Fibroblast of lung (primary cell): ENCODE measurements at regions not wholly inside any gene's neighbourhood (a gene's known extent, or its start where the extent isn't known, plus 50 kb on each side); places are given as distances from the start of the nearest gene placed in this dataset.

ENCODE experiments used
- DNase-seq, 2 donors: peaks; one replicate each; pipeline versions ENCODE4 v3.0.0 to v3.0.0-alpha.2; 2010; ENCODE audit warnings: low read depth in 2 of 2
- H2AFZ ChIP-seq: 2 replicates; pipeline ENCODE4 v1.5.1; 2012; ENCODE audit warnings: low read length, control low read depth, inconsistent platforms
- H3K27ac ChIP-seq: 2 replicates; pipeline ENCODE4 v1.5.1; 2011; ENCODE audit warnings: low read length, control low read depth; ENCODE audit not compliant: insufficient read depth
- H3K27me3 ChIP-seq: 2 replicates; pipeline ENCODE4 v1.5.1; 2011; ENCODE audit warnings: mild to moderate bottlenecking, low read length; ENCODE audit not compliant: control insufficient read depth, insufficient read depth
- H3K36me3 ChIP-seq: 2 replicates; pipeline ENCODE4 v1.5.1; 2011; ENCODE audit warnings: low read length; ENCODE audit not compliant: control insufficient read depth, insufficient read depth
- H3K4me1 ChIP-seq: 2 replicates; pipeline ENCODE4 v1.5.1; 2011; ENCODE audit warnings: low read length; ENCODE audit not compliant: control insufficient read depth, insufficient read depth; ENCODE audit errors: extremely low read depth
- H3K4me2 ChIP-seq: 2 replicates; pipeline ENCODE4 v1.5.1; 2011; ENCODE audit warnings: low read length, control low read depth; ENCODE audit not compliant: insufficient read depth; ENCODE audit errors: extremely low read depth
- H3K4me3 ChIP-seq, 4 experiments: fragments of 200-600 bp in 1 of 4; sonication (generic) in 1 of 4; replicated peaks in 1 of 4; 2 replicates each; pipeline ENCODE4 v1.5.1; 2011 to 2016; ENCODE audit warnings: low read length in 4 of 4, low read depth in 3 of 4, mild to moderate bottlenecking in 3 of 4, control low read depth in 2 of 4, inconsistent platforms in 1 of 4, mixed read lengths in 1 of 4; ENCODE audit not compliant: insufficient read depth in 1 of 4; ENCODE audit errors: control extremely low read depth in 1 of 4
- H3K79me2 ChIP-seq: 2 replicates; pipeline ENCODE4 v1.5.1; 2012; ENCODE audit warnings: mild to moderate bottlenecking, low read length, inconsistent platforms; ENCODE audit not compliant: control insufficient read depth, insufficient read depth
- H3K9ac ChIP-seq: 2 replicates; pipeline ENCODE4 v1.5.1; 2011; ENCODE audit warnings: mild to moderate bottlenecking, low read length, control low read depth; ENCODE audit not compliant: insufficient read depth
- H3K9me3 ChIP-seq: 2 replicates; pipeline ENCODE4 v1.5.1; 2012; ENCODE audit warnings: low read depth, low read length; ENCODE audit not compliant: control insufficient read depth, insufficient read depth
- H4K20me1 ChIP-seq: 2 replicates; pipeline ENCODE4 v1.5.1; 2011; ENCODE audit warnings: low read length; ENCODE audit not compliant: control insufficient read depth, insufficient read depth; ENCODE audit errors: extremely low read depth
- EZH2 ChIP-seq: IDR thresholded peaks from 2 replicates; pipeline ENCODE4 v1.5.1; 2012; ENCODE audit warnings: low read length, control low read depth, mild to moderate bottlenecking; ENCODE audit errors: missing control alignments
- TF ChIP-seq, protein P1 (sequence below), 2 donors: IDR thresholded peaks in 1 of 2; conservative IDR thresholded peaks in 1 of 2; 1 replicate in 1 of 2; 2 replicates in 1 of 2; pipeline ENCODE4 v1.5.1; 2011 to 2012; ENCODE audit warnings: low read length in 2 of 2, control low read depth in 1 of 2, inconsistent platforms in 1 of 2, low read depth in 1 of 2, mild to moderate bottlenecking in 1 of 2

- no peak overlapping the region for H3K9ac ChIP-seq
- no peak overlapping the region for H3K4me2 ChIP-seq
- no peaks in the 10 kb centered on the region for H4K20me1 ChIP-seq
- TF ChIP-seq, protein P1, sequence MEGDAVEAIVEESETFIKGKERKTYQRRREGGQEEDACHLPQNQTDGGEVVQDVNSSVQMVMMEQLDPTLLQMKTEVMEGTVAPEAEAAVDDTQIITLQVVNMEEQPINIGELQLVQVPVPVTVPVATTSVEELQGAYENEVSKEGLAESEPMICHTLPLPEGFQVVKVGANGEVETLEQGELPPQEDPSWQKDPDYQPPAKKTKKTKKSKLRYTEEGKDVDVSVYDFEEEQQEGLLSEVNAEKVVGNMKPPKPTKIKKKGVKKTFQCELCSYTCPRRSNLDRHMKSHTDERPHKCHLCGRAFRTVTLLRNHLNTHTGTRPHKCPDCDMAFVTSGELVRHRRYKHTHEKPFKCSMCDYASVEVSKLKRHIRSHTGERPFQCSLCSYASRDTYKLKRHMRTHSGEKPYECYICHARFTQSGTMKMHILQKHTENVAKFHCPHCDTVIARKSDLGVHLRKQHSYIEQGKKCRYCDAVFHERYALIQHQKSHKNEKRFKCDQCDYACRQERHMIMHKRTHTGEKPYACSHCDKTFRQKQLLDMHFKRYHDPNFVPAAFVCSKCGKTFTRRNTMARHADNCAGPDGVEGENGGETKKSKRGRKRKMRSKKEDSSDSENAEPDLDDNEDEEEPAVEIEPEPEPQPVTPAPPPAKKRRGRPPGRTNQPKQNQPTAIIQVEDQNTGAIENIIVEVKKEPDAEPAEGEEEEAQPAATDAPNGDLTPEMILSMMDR (conservative IDR thresholded peaks at IDR 0.05 in 1 of 2, IDR thresholded peaks at IDR 0.05 in 1 of 2; ENCODE audit: low read depth in 1 of 2, low read length in 2 of 2): no peak
- no peak for TF ChIP-seq EZH2
- DNase-seq: no peak
- no peak overlapping the region for H3K27ac ChIP-seq
- no peaks in the 10 kb centered on the region for H3K4me1 ChIP-seq
- H3K4me3 ChIP-seq: no peak overlapping the region
- no peaks in the 10 kb centered on the region for H3K9me3 ChIP-seq
- H3K79me2 ChIP-seq: no peaks in the 10 kb centered on the region
- no peaks in the 10 kb centered on the region for H3K27me3 ChIP-seq
- H3K36me3 ChIP-seq: no peaks in the 10 kb centered on the region
- H2AFZ ChIP-seq: no peak overlapping the region
Observed at GRCh38 chr6:141403103-141403502, 729.6 kb upstream of the GJE1 start.

DNA sequence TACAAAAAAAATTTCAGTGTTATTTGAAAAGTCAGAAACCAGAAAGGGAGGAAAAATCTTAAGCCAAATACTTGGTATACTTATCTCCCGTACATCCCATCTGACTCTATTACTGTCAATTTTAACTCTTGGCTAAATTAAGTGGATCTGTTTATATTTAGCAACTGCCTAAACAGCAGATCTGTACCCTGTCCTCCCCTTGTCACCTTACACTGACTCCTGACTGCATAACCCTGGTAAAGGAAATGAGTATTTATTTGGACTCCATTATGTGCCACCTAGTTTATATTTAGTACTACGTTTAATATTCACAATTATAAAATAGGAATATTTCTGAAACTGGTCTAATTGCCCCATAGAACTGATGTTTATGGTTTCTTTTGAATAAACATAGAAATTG is 730.2 kb upstream of the GJE1 start:
- TF ChIP-seq, protein P1 (conservative IDR thresholded peaks at IDR 0.05 in 1 of 2, IDR thresholded peaks at IDR 0.05 in 1 of 2; ENCODE audit: low read depth in 1 of 2, low read length in 2 of 2): no peak
- no peak for TF ChIP-seq EZH2
- H3K79me2 ChIP-seq: no peaks in the 10 kb centered on the region
- H4K20me1 ChIP-seq: no peaks in the 10 kb centered on the region
- H3K9ac ChIP-seq: no peak overlapping the region
- H3K4me1 ChIP-seq: no peaks in the 10 kb centered on the region
- no peak overlapping the region for H2AFZ ChIP-seq
- H3K9me3 ChIP-seq: no peaks in the 10 kb centered on the region
- H3K4me3 ChIP-seq: no peak overlapping the region
- no peak for DNase-seq
- H3K4me2 ChIP-seq: no peak overlapping the region
- no peaks in the 10 kb centered on the region for H3K27me3 ChIP-seq
- H3K36me3 ChIP-seq: no peaks in the 10 kb centered on the region
- H3K27ac ChIP-seq: no peak overlapping the region

GRCh38 chr6:141401851-141402250 is 730.9 kb upstream of the GJE1 start:
- TF ChIP-seq, protein P1 (conservative IDR thresholded peaks at IDR 0.05 in 1 of 2, IDR thresholded peaks at IDR 0.05 in 1 of 2; ENCODE audit: low read depth in 1 of 2, low read length in 2 of 2): no peak
- no peak for TF ChIP-seq EZH2
- no peak overlapping the region for H3K4me2 ChIP-seq
- no peak overlapping the region for H3K9ac ChIP-seq
- H3K4me3 ChIP-seq: no peak overlapping the region
- H4K20me1 ChIP-seq: no peaks in the 10 kb centered on the region
- peak in 1 of 2 donors; percentile 19 for DNase-seq
- no peaks in the 10 kb centered on the region for H3K27me3 ChIP-seq
- no peak overlapping the region for H3K27ac ChIP-seq
- H3K4me1 ChIP-seq: no peaks in the 10 kb centered on the region
- H3K36me3 ChIP-seq: no peaks in the 10 kb centered on the region
- no peaks in the 10 kb centered on the region for H3K9me3 ChIP-seq
- H3K79me2 ChIP-seq: no peaks in the 10 kb centered on the region
- H2AFZ ChIP-seq: no peak overlapping the region
